K562 (cell line): ENCODE measurements at regions not wholly inside any gene's neighbourhood (a gene's known extent, or its start where the extent isn't known, plus 50 kb on each side); places are given as distances from the start of the nearest gene placed in this dataset.

Source experiments
- ATAC-seq: fragments of 200-7000 bp; cut with Tn5 transposase; 3 replicates; pipeline ENCODE4 v1.9.1; 2020; ENCODE audit warnings: moderate library complexity
- BruUV-seq: library from RNA; stranded (reverse); fragments of 400-500 nt; replicated peaks from 2 replicates; lab custom pipeline; 2021; lab: Mats Ljungman, UMichigan
- CTCF ChIA-PET: fragments of 300-600 bp; formaldehyde crosslinking; extraction: SDS; loops from one replicate; lab custom pipeline; 2021; ENCODE audit warnings: low intra/inter-chr PET ratio; lab: Yijun Ruan, JAX
- POLR2A ChIA-PET: fragments of 300-600, 350-650 bp; sonication (Branson Sonifier 250); formaldehyde crosslinking; extraction: SDS; loops from one replicate; lab custom pipeline; 2021; ENCODE audit warnings: antibody characterized with exemption, inconsistent platforms; lab: Yijun Ruan, JAX
- DNase-seq, 4 experiments: peaks; one replicate each; pipeline versions ENCODE4 v3.0.0 to v3.0.0-alpha.2; 2011 to 2018; ENCODE audit warnings: low spot score in 3 of 4, mixed read lengths in 3 of 4; ENCODE audit errors: extremely low read depth in 1 of 4
- FAIRE-seq: peaks from 2 replicates; lab custom pipeline; 2011; peaks lifted over from hg19 to GRCh38; lab: Jason Lieb, UNC
- H2AFZ ChIP-seq: 2 replicates; pipeline ENCODE4 v1.6.0; 2011; ENCODE audit warnings: low read depth, low read length, control low read depth, inconsistent platforms
- H3K27ac ChIP-seq: fragments of 200-600 bp; 3 replicates; pipeline ENCODE4 v1.8.0; 2011; ENCODE audit warnings: low read depth, mild to moderate bottlenecking, control low read depth, inconsistent platforms, low read length, moderate library complexity, mixed read lengths; ENCODE audit errors: extremely low read depth
- H3K27me3 ChIP-seq, 2 experiments: fragments of 300-600 bp in 1 of 2; 2 replicates in 1 of 2; 3 replicates in 1 of 2; pipeline versions ENCODE4 v1.6.0 to v1.8.0; 2011; ENCODE audit warnings: inconsistent platforms in 2 of 2, low read length in 2 of 2, mild to moderate bottlenecking in 1 of 2, mixed read lengths in 1 of 2, moderate library complexity in 1 of 2; ENCODE audit not compliant: control insufficient read depth in 2 of 2, insufficient read depth in 2 of 2
- H3K36me3 ChIP-seq: fragments of 300-600 bp; 3 replicates; pipeline ENCODE4 v1.8.0; 2011; ENCODE audit warnings: mild to moderate bottlenecking, low read length, inconsistent platforms; ENCODE audit not compliant: control insufficient read depth, insufficient read depth
- H3K4me1 ChIP-seq, 2 experiments: fragments of 200-600 bp in 1 of 2; replicated peaks in 1 of 2; 2 replicates in 1 of 2; 3 replicates in 1 of 2; pipeline versions ENCODE4 v1.5.1 to v1.8.0; 2011; ENCODE audit warnings: inconsistent platforms in 2 of 2, low read length in 2 of 2, mild to moderate bottlenecking in 1 of 2, mixed read lengths in 1 of 2, moderate library complexity in 1 of 2; ENCODE audit not compliant: control insufficient read depth in 2 of 2, insufficient read depth in 2 of 2
- H3K4me2 ChIP-seq: 2 replicates; pipeline ENCODE4 v1.6.1; 2011; ENCODE audit warnings: low read length, control low read depth, inconsistent platforms, mixed read lengths; ENCODE audit not compliant: insufficient read depth
- H3K4me3 ChIP-seq: fragments of 200-600 bp; sonication (generic), shearing (Covaris generic); 2 replicates; pipeline ENCODE4 v1.5.1; 2016; ENCODE audit warnings: control low read depth, inconsistent platforms
- H3K79me2 ChIP-seq: fragments of 200-600 bp; 3 replicates; pipeline ENCODE4 v1.8.0; 2011; ENCODE audit warnings: low read length, inconsistent platforms; ENCODE audit not compliant: control insufficient read depth, insufficient read depth
- H3K9ac ChIP-seq, 2 experiments: 2 replicates each; pipeline versions ENCODE4 v1.6.0 to v1.6.1; 2011; ENCODE audit warnings: low read depth in 2 of 2, low read length in 2 of 2, control low read depth in 1 of 2, inconsistent platforms in 1 of 2, mild to moderate bottlenecking in 1 of 2, mixed read lengths in 1 of 2; ENCODE audit not compliant: insufficient read depth in 1 of 2
- H3K9me1 ChIP-seq: one replicate; pipeline ENCODE4 v1.6.0; 2011; ENCODE audit warnings: inconsistent platforms, mild to moderate bottlenecking, low read length, moderate library complexity; ENCODE audit not compliant: control insufficient read depth, insufficient read depth
- H3K9me3 ChIP-seq: replicated peaks from 2 replicates; pipeline ENCODE4 v1.5.1; 2011; ENCODE audit warnings: low read depth, low read length, inconsistent platforms; ENCODE audit not compliant: control insufficient read depth, insufficient read depth
- H4K20me1 ChIP-seq: replicated peaks from 2 replicates; pipeline ENCODE4 v1.6.1; 2011; ENCODE audit warnings: low read length, inconsistent platforms, mixed read lengths; ENCODE audit not compliant: control insufficient read depth, insufficient read depth
- CBX3 ChIP-seq, 2 experiments: IDR thresholded peaks; 1 replicate in 1 of 2; 2 replicates in 1 of 2; pipeline ENCODE4 v1.6.1; 2012; ENCODE audit warnings: inconsistent platforms in 2 of 2, low read length in 2 of 2, borderline replicate concordance in 1 of 2, control low read depth in 1 of 2
- CC2D1A ChIP-seq: fragments of 450-650 bp; IDR thresholded peaks from 2 replicates; pipeline ENCODE4 v1.6.1; 2017; ENCODE audit warnings: mild to moderate bottlenecking
- CHCHD3 ChIP-seq: fragments of 250-450 bp; sonication (Bioruptor Pico); IDR thresholded peaks from 2 replicates; pipeline ENCODE4 v2.1.2; 2022; ENCODE audit warnings: mild to moderate bottlenecking
- CHD4 ChIP-seq: fragments of 200-600 bp; sonication (generic); IDR thresholded peaks from 3 replicates; pipeline ENCODE4 v1.6.1; 2012; ENCODE audit warnings: low read depth, mild to moderate bottlenecking, mixed read lengths, low read length, inconsistent platforms; ENCODE audit not compliant: insufficient read depth, insufficient replicate concordance, poor library complexity, severe bottlenecking
- EGR1 ChIP-seq: fragments of 450-650 bp; conservative IDR thresholded peaks from 2 replicates; pipeline ENCODE4 v1.6.1; 2017; ENCODE audit warnings: mild to moderate bottlenecking
- EWSR1 ChIP-seq: fragments of 450-650 bp; IDR thresholded peaks from 2 replicates; pipeline ENCODE4 v1.6.1; 2018; ENCODE audit warnings: borderline replicate concordance, mild to moderate bottlenecking, low read depth, moderate library complexity; ENCODE audit not compliant: partially characterized antibody
- PHF21A ChIP-seq: fragments of 450-650 bp; IDR thresholded peaks from 2 replicates; pipeline ENCODE4 v1.6.1; 2017; ENCODE audit warnings: low read depth, borderline replicate concordance
- POU5F1 ChIP-seq: fragments of 150-350 bp; IDR thresholded peaks from 2 replicates; pipeline ENCODE4 v1.6.1; 2014; ENCODE audit warnings: borderline replicate concordance, low read length, low read depth, mild to moderate bottlenecking; ENCODE audit not compliant: partially characterized antibody
- PRMT5 ChIP-seq: sonication (generic); formaldehyde crosslinking; IDR thresholded peaks from 2 replicates; pipeline ENCODE4 v1.5.0; 2020; ENCODE audit warnings: missing genetic modification reagents
- RBM25 ChIP-seq: fragments of 200-400 bp; formaldehyde crosslinking; IDR thresholded peaks from 2 replicates; pipeline ENCODE4 v1.6.1; 2018; ENCODE audit warnings: low read length, low read depth, moderate library complexity; ENCODE audit not compliant: severe bottlenecking
- ZNF507 ChIP-seq: conservative IDR thresholded peaks from 2 replicates; pipeline ENCODE4 v1.6.1; 2017; ENCODE audit warnings: missing genetic modification characterization, missing compliant biosample characterization
- WGBS: fragments of 100-300 bp; shearing (Covaris generic); methylation state at CpG from one replicate; pipeline ENCODE4 v1.1.6; 2016; ENCODE audit warnings: low coverage, mixed read lengths; ENCODE audit not compliant: insufficient coverage; ENCODE audit errors: missing lambda C conversion rate; 5-methylcytosine and 5-hydroxymethylcytosine counted together
- in situ Hi-C: fragments of 300-500 bp; cut with MboI; formaldehyde crosslinking; loops from 4 replicates; pipeline ENCODE4 v1.15.0; 2018; ENCODE audit warnings: inconsistent platforms, mixed read lengths
- intact Hi-C: fragments of 100-400 bp; cut with micrococcal nuclease; formaldehyde crosslinking; loops from 2 replicates; pipeline ENCODE4 v1.14.2; 2022
- TF ChIP-seq, protein P1 (sequence below), 2 experiments: fragments of 200-800 bp in 1 of 2; sonication (Bioruptor generic) in 1 of 2; sonication (generic) in 1 of 2; formaldehyde crosslinking in 1 of 2; IDR thresholded peaks in 1 of 2; conservative IDR thresholded peaks in 1 of 2; 2 replicates each; pipeline versions ENCODE4 v1.5.0 to v1.6.1; 2016 to 2020; ENCODE audit warnings: missing compliant biosample characterization in 1 of 2, missing genetic modification characterization in 1 of 2, missing genetic modification reagents in 1 of 2
- TF ChIP-seq, protein P2 (sequence below): IDR thresholded peaks from 2 replicates; pipeline ENCODE4 v1.6.1; 2011; ENCODE audit warnings: borderline replicate concordance, low read depth, mild to moderate bottlenecking, moderate library complexity, low read length; ENCODE audit not compliant: insufficient read depth, poor library complexity, severe bottlenecking
- TF ChIP-seq, protein P3 (sequence below): fragments of 450-650 bp; conservative IDR thresholded peaks from 2 replicates; pipeline ENCODE4 v1.6.1; 2016; ENCODE audit warnings: missing genetic modification characterization, low read depth, mild to moderate bottlenecking, missing compliant biosample characterization, moderate library complexity

DNA sequence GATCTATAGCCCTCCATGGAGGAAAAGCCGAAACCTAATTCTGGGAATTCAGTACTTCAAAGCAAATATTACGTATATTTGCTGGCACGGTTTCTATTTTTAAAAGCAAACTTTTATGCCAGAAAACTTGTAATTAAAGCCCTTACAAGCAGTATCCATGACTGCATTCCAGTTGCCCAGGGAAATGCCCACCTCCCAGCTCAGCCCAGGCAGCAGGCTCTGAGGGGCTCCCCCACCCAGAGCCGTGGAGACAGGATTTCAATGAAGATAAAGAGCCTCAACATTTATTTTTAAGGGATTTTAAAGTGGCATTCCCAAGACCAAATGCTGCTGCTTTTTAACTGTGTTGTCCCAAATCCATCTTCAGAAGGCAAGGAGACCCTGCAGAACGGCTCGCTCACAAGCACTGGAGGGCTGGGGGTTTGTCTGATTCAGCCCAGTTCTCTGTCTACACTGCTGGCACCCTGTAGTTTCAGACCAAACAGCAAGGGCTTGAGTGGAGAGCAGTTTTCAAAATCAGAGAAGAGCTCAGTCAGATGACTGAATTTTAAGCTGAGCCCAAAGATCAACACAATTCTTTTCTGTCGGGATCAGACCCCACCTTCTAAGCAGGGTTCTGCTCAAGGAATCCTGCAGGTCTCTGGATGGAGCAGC lies 105.1 kb downstream of the KCNF1 start:
- Histone ChIP-seq H3K4me2 (no peak overlapping the region), H3K36me3 (no peaks in the 10 kb centered on the region), H3K79me2 (no peaks in the 10 kb centered on the region), H4K20me1 (no peaks in the 10 kb centered on the region), H3K4me1 (no peaks in the 10 kb centered on the region), H3K27me3 (peaks cover 0 to 38% of the 10 kb centered on the region in 2 experiments; a peak in 4 of 5 replicates), H2AFZ (no peak overlapping the region), H3K4me3 (no peak overlapping the region), H3K27ac (no peak overlapping the region), H3K9me3 (no peaks in the 10 kb centered on the region), H3K9me1 (no peaks in the 10 kb centered on the region), H3K9ac (no peak overlapping the region)
- POLR2A ChIA-PET, result no interaction called here
- in situ Hi-C loops, result no loop called here
- intact Hi-C loops, result no loop called here
- WGBS, result 1% methylated on average over 7 of the region's 7 CpGs
- CTCF ChIA-PET, result no interaction called here
- BruUV-seq, result no TSS peak
- DNase-seq (no peak), ATAC-seq (no peak), FAIRE-seq (no peak)
- TF ChIP-seq, protein P1, sequence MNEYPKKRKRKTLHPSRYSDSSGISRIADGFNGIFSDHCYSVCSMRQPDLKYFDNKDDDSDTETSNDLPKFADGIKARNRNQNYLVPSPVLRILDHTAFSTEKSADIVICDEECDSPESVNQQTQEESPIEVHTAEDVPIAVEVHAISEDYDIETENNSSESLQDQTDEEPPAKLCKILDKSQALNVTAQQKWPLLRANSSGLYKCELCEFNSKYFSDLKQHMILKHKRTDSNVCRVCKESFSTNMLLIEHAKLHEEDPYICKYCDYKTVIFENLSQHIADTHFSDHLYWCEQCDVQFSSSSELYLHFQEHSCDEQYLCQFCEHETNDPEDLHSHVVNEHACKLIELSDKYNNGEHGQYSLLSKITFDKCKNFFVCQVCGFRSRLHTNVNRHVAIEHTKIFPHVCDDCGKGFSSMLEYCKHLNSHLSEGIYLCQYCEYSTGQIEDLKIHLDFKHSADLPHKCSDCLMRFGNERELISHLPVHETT (CRISPR knock-in tag; conservative IDR thresholded peaks at IDR 0.05 in 1 of 2, IDR thresholded peaks at IDR 0.05 in 1 of 2), result no peak
- TF ChIP-seq, protein P2, sequence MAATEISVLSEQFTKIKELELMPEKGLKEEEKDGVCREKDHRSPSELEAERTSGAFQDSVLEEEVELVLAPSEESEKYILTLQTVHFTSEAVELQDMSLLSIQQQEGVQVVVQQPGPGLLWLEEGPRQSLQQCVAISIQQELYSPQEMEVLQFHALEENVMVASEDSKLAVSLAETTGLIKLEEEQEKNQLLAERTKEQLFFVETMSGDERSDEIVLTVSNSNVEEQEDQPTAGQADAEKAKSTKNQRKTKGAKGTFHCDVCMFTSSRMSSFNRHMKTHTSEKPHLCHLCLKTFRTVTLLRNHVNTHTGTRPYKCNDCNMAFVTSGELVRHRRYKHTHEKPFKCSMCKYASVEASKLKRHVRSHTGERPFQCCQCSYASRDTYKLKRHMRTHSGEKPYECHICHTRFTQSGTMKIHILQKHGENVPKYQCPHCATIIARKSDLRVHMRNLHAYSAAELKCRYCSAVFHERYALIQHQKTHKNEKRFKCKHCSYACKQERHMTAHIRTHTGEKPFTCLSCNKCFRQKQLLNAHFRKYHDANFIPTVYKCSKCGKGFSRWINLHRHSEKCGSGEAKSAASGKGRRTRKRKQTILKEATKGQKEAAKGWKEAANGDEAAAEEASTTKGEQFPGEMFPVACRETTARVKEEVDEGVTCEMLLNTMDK, result no peak
- TF ChIP-seq CHCHD3 (CRISPR knock-in tag) (no peak), CC2D1A (no peak), RBM25 (no peak), PHF21A (no peak), CHD4 (no peak), EGR1 (no peak), CBX3 (IDR thresholded peaks at IDR 0.05; ENCODE audit: borderline replicate concordance in 1 of 2, low read length in 2 of 2) (no peak), EWSR1 (no peak), PRMT5 (no peak), POU5F1 (no peak), ZNF507 (no peak)
- TF ChIP-seq, protein P3, sequence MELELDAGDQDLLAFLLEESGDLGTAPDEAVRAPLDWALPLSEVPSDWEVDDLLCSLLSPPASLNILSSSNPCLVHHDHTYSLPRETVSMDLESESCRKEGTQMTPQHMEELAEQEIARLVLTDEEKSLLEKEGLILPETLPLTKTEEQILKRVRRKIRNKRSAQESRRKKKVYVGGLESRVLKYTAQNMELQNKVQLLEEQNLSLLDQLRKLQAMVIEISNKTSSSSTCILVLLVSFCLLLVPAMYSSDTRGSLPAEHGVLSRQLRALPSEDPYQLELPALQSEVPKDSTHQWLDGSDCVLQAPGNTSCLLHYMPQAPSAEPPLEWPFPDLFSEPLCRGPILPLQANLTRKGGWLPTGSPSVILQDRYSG (tag), result no peak
